ENCODE measurements at regions not wholly inside any gene's neighbourhood (a gene's known extent, or its start where the extent isn't known, plus 50 kb on each side); places are given as distances from the start of the nearest gene placed in this dataset.

GRCh38 chr5:97406946-97407676, 224.1 kb upstream of the RIOK2 start:
- DNase-seq = no peak

GRCh38 chr5:97408331-97408730, 225.3 kb upstream of the RIOK2 start:
- no peak for DNase-seq

GRCh38 chr5:97412959-97413358, 229.9 kb upstream of the RIOK2 start:
- DNase-seq = no peak

GRCh38 chr5:97417986-97418385, 234.9 kb upstream of the RIOK2 start:
- DNase-seq = no peak

GRCh38 chr5:97418462-97418861, 235.4 kb upstream of the RIOK2 start:
- no peak for DNase-seq

- peak in 1 of 3 experiments; percentile 2 for DNase-seq
Measured at GRCh38 chr5:97420646-97421045, 237.6 kb upstream of the RIOK2 start.

- no peak for DNase-seq
Measured at GRCh38 chr5:97422678-97423077, 239.6 kb upstream of the RIOK2 start.

- DNase-seq = peak in 2 of 3 experiments; percentile 2 to 10
Measured at GRCh38 chr5:97425511-97425910, 242.5 kb upstream of the RIOK2 start.

GRCh38 chr5:97427235-97427634, 244.2 kb upstream of the RIOK2 start:
- no peak for DNase-seq

- DNase-seq = no peak
Measured at GRCh38 chr5:97434021-97434420, 251.0 kb upstream of the RIOK2 start.

GRCh38 chr5:97436405-97436804, 253.4 kb upstream of the RIOK2 start:
- no peak for DNase-seq

GRCh38 chr5:97443740-97444139, 260.7 kb upstream of the RIOK2 start:
- no peak for DNase-seq

GRCh38 chr5:97449172-97449571, 266.1 kb upstream of the RIOK2 start:
- DNase-seq = no peak

- peak in 1 of 3 experiments; percentile 25 for DNase-seq
Measured at GRCh38 chr5:97452646-97453045, 269.6 kb upstream of the RIOK2 start.

GRCh38 chr5:97453263-97453662, 270.2 kb upstream of the RIOK2 start:
- peak in 1 of 3 experiments; percentile 57 for DNase-seq

- DNase-seq = no peak
Measured at GRCh38 chr5:97454015-97454414, 271.0 kb upstream of the RIOK2 start.

GRCh38 chr5:97455996-97456395, 272.9 kb upstream of the RIOK2 start:
- DNase-seq = no peak

- DNase-seq = no peak
Measured at GRCh38 chr5:97458851-97459250, 275.8 kb upstream of the RIOK2 start.

- no peak for DNase-seq
Measured at GRCh38 chr5:97471951-97472350, 288.9 kb upstream of the RIOK2 start.

GRCh38 chr5:97475847-97476246, 292.8 kb upstream of the RIOK2 start:
- DNase-seq = no peak

- no peak for DNase-seq
Measured at GRCh38 chr5:97476852-97477534, 293.9 kb upstream of the RIOK2 start.

GRCh38 chr5:97478483-97478882, 295.4 kb upstream of the RIOK2 start:
- no peak for DNase-seq

- DNase-seq = no peak
Measured at GRCh38 chr5:97480313-97480712, 297.3 kb upstream of the RIOK2 start.

GRCh38 chr5:97488126-97488668, 305.1 kb upstream of the RIOK2 start:
- DNase-seq = no peak

Measured in NCI-H1417 (cell line).